Glomerular visceral epithelial cell (primary cell): ENCODE measurements at regions not wholly inside any gene's neighbourhood (a gene's known extent, or its start where the extent isn't known, plus 50 kb on each side); places are given as distances from the start of the nearest gene placed in this dataset.
A peak's percentile ranks its signal among the peaks of the same experiment; 100 is the strongest.

ENCODE experiments used
- DNase-seq: peaks from one replicate; pipeline ENCODE4 v3.0.0-alpha.2; 2016; ENCODE audit errors: extremely low spot score

DNA sequence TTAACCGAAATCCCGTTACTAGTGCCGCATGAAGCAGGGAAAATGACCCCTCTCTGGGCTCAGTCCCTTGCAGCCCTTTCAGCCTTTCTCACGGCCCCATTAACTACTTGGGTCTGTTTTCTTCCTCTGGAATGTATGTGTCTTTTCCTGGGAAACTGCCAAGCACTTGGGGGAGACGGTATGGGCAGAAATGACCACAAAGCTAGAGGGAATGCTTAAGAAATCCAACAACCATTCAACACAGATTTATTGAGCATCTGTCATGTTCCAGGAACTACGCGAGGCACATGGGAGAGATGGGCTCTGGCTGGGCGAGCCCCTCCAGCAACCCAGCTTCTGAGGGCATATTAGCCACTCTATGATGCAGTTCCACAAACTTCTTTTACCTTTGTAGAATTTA lies 462.6 kb downstream of the BUD13 start:
- DNase-seq: peak; percentile 40

DNA sequence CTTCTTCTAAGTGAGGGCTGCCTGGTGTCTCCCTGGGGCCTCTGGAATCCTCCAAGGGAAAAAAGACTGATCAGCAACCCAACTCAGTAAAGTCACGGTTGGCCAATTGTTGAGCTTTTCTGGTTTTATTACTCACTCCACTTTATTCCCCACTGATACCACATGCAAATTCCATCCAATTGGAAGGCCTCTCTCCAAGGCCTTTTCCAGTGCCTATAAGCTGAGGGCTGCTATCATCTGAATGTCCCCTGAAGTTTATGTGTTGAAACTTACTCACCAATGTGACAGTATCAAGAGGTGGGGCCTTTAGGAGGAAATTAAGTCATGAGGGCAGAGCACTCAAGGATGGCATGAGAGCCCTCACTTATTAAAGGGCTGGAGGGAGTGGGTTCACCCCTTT lies 463.3 kb downstream of the BUD13 start:
- peak; percentile 17 for DNase-seq

DNA sequence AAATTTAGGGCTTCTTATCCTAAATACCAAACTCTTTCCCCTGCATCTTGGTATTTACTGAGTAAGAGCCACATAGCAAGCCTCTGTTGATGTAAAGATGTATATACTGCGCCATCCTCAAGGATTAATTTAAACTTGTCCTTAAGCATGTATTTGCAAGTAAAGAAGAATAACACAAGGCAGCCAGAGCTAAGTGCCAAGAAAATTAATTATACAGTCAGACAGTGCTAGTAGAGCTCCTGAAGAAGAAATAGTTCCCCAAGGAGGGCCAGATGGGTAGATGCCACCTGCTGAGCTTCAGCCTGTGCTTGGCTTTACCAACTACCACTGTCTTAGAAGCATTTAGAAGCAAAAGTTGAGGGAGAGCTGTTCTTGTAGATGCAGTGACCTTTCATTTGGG lies 470.0 kb downstream of the BUD13 start:
- DNase-seq: no peak

DNA sequence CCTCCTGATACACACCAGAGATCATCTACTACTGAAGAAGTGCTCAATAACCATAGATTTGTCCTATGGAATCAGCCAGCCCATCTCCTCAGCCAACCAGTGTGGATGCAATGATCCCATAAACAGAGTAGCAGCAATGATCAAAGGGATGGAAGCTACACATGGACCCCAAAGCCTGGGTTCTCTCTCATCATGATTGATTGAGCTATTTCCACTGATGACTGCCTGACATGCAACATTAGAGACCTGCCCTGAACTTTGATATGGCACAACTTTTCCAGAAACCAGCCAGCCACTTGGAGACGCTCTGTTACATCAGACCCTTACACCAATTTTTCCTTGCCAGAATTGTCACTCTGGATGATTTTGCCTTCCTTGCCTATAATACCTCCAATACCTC lies 471.6 kb downstream of the BUD13 start:
- DNase-seq: no peak

DNA sequence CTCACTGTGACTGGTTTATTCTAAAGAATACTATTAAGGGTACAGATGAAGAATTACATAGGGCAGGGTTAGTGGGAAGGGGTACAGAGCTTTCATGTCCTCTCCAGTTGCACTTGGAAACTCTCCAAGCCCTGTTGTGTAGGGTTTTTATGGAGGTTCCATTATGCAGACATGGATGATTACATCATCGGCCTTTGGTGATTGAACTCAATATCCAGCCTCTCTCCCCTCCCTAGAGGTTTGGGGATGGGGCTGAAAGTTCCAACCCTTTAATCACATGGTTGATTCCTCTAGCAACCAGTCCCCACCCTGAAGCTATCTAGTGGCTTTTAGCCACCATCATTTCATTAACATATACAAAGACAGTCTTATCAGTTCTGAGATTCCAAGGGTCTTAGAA lies 472.6 kb downstream of the BUD13 start:
- no peak for DNase-seq

DNA sequence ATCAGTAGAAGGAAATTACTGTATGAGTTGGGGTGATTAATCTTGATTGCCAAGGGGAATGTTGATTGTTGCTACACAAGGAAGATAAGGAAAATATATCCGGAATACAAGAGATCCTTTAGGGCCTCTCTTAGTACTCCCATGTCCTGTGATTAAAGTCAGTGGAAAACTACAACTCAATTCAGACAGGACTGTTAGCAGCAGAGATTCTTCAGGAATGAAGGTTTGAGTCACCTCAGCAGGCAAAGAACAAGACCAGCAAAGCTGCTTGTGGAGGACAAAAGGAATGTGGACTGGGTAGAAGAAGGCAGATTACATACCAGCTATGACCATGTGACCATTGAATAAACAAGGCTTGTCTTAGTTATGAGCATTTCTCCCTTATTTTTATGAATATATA lies 478.2 kb downstream of the BUD13 start:
- no peak for DNase-seq

DNA sequence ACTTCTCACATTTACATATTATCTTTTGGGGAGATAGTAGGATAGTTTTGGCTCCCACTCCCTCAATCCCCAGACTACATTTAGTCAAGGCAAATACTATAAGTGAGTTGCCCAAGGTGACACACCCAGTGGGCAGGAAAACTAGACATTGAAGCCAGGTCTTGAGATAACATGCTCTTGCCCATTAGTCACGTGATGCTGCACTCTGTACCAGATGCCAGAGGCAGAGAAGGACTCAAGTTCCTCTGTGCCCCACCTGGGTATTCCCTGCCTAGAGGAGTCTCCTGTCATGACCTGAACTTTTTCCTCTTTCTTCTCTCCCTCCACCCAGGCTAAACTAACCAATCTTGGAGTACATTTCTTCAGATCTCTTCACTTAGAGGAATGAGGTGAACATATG lies 484.9 kb downstream of the BUD13 start:
- DNase-seq: no peak

DNA sequence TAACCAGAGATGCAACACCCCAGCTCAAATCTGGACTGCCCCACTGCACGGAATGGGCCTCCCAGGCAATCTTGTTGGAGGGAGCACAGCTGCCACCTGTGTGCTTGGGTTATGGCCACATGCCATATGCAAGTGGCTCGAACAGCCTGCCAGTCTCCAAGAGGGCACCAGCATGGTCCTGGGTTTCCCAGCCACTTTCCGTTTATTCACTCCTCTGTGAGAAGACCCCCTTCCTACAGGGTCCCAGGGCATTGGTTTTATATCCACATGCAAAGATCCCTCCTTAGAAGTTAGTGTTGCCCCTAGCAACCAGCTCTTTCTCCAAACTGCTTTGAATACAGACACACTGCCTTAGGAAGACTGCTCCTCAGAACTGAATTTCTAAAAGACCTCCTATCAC lies 487.8 kb downstream of the BUD13 start:
- no peak for DNase-seq

DNA sequence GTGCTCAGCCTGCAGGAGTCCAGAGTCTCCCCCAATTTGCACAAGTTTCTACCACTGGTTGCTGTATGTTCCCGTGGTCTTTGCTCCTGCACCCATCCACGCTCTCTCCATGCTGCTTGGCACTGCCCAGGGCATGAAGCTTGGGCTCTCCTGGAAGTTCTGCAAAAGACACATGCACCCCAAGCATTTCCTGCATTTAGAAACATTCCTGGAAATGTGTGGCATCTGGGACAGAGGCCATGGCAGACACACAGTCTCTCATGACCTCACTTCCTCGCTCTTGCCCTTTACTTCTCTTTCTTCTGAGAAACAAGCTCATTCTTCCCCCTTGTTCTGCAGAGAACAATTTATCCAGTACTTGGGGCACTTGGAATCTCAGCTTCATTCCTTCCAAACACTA lies 489.5 kb downstream of the BUD13 start:
- DNase-seq: no peak

DNA sequence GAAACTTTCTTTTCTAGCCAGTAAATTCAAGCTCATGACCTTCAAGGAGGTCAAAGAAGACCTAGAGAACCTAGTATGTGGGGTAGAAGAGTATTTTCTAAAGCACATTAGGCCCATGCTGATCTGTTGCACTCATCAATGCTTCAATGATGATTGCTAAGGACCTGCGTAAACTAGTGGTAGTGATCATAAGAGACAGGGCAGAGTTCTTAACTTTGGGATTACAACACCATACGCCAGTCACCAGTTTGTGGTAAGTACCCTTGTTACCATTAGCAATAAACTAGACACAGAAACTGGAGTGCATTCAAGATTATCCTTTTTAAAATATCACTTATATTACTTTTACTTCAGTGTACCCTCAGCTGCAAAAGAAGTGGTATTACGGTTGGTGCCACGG lies 490.3 kb downstream of the BUD13 start:
- no peak for DNase-seq

DNA sequence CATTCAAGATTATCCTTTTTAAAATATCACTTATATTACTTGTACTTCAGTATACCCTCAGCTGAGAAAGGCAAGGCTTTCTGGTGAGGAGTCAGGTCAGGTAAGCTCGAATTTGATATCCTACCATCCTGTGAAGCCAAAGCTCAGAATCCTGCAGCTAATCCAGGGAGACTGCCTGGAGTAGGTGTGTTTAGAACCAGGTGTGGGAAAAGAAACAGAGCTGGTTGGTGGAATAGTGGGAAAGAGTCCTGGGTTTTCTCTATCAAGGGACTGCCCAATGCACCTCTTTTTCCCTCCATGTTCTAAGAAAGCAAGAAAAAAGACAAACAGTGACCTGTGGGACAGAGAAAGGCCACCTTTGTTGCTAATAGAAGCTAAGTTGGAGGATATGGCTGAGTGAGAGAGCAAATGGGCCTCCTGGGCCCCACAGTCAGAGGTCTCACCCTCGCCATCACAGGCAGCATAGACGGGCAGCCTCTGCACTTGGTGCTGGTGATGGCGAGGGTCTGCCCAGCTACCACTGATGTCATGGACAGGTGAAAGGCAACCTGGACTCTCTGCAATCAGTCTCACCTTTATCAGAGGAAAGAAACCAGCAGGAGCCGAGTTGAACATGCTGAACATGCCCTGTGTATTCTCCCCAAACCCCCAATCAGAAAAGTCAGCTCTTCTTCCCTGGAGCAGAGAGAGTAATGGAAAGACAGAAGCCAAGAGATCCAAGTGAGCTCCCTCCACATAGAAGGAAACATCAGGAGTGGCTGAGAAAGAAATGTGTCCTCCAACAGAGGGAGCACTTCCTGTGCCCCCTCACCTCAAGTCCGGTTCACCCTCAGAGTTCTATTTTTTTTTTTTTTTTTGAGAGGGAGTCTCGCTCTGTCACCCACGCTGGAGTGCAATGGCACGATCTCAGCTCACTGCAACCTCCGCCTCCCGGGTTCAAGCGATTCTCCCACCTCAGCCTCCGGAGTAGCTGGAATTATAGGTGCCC lies 491.3 kb downstream of the BUD13 start:
- DNase-seq: no peak

DNA sequence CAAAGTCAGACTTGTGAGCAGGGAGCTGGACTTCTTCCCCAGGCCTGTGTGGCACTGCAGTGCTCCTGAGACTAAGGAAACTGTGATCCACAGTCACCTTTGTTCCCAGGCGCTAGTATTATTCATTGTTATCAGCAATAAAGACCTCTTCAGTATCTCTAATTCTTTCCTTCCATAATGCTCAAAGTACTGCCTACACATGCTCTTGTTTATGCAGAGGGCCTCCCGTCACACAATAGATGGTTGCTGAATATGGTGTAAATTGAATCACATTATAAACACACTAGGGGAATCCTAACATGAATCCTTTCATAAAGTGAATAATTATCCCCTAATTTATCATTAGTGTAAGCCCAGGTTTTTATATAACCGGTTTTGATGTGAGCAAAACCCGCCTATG lies 493.3 kb downstream of the BUD13 start:
- DNase-seq: no peak

DNA sequence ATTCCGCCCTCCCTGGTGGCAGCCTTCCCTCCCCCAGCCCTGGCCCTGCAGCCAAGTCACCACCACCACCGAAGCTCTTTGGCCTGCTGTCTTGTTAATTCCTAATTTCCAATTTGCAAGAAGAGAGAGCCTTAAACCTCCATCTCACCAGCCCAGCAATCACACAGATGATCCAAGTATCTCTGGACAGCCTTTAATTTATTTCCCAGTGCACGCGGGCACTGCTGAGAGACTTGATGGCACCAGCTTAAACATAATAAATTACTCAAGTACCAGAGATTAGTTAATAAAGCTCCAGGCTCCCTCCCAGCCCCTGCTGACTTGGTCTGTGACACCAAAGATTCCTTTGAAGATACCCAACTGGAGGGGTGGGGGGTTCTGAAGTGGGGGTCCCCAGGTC lies 494.7 kb downstream of the BUD13 start:
- no peak for DNase-seq

DNA sequence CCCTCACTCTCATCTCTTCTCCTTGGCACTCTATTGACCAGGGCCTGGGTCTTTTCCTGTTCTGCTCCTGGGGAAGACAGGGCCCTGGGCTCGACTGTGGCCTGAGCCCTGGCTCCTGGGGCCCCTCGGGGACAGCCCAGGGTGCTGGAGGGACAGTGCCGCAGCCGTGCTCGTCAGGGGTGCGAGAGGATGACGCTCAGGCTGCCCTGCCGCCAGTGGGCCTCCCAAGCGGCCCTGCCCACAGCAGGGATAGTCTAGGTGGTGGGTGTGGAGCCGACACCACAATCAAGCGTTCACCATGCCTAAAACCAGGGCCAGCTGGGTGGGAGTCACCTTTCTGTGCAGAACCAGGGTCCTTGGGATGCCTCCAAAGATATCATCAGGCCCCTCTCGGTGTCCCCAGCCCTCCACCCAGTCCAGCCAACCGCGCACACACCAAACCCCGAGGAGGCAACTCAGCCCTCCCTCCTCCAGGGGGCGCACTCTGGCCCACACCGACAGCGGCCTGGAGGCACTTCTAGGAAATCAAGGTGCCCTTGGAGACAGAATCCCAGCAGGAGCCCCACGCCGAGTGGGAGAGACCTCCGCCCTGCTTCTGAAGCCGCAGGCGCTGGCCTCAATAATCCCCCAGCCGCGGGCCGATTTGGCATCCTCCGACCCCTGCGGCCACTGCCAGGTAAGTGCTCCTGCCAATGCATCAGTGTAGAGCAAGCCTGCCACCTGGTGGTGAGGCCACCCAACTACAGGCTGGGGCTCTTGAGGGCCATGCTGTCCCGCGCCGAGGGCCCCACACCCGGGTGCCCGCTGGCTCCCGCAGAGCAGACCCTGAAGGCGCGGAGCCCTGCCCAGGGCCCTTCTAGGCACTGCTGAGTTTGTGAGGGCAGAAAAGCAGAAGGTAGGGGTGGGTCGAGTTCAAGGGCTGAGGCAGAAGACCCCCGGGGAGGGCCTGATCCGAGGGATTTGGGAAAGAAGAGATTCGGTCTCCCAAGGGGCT lies 496.4 kb downstream of the BUD13 start:
- DNase-seq: peak; percentile 64

DNA sequence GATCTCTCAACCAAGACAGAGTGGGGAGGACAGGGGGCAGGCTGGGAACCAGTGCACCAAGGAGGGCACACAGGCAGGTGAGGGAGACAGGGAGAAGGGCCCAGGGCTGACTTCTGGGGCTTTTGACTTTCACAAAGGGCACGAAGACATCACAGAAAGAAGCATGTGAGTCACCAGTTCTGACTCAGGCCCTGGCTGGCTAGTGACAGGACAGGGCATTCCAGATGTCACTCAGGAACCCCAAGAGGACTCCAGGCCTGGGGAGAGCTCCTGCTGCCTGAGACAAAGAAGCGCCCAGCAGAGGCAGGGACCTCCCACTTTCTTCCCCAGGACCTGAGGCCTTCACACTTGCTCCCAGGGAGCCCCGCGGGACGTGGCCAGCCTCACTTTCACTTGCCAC lies 497.2 kb downstream of the BUD13 start:
- peak; percentile 4 for DNase-seq

DNA sequence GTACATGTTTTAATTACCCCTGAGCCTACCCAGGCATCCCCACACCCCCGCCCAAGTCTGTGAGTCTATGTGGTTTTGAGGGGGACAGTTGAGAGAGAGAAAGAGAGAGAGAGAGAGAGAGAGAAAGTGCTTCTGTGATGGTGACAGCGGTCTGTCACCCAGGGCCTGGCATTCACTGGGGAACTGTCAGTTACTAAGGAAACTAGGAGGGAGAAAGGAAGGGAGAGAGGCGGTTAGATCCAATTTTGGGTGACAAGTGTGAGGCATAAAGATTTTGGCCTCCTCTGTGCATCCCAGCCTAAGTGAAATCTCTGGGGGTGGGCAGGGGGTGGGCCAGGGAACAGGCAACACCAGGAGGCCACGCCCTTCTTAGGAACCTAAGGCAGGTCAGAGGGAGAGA lies 498.3 kb downstream of the BUD13 start:
- no peak for DNase-seq

DNA sequence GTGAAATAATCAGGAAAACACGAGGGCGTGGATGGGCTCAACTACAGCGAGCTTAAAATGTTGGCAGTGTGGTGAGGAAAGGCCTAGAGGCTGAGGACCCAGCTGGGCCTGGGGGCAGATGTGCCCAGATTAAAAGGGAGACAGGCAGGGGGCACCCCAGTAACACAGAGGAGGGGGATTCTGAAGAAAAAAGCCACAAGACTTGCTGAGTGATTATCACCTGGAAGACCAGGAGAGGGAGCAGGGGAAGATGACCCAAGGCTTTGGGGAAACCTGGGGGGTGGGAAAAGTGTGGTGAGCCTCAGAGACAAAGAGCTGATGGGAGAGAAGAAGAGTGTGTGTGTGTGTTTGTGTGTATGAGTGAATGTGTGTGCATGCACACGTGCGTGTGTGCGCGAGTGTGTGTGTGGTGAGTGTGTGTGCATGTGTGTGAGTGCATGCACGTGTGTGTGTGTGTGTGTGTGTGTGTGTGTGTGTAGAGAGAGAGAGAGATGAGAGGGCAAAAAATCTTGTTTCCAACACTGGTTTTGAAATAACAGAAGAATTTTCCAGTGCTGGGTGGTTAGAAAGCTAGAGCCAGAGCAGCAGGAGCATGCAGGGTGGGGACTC lies 500.5 kb downstream of the BUD13 start:
- DNase-seq: no peak

DNA sequence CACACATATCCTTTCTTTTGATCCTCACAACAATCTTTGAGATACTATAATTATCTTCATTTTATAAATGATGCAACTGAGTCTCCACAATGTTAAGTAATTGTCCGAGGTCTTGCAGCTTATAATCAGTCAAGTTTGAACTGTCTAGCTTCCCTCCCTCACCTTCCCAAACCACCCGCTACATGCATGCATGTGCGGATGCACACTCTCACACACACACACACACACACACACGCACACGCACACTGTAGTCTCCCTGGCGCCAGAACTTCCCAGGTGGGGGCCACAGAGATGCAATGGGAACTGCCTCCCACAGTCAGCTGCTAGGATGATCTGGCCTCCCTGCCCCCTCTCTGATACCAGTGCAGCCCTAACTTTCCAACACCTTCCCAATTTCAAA lies 501.3 kb downstream of the BUD13 start:
- DNase-seq: no peak

DNA sequence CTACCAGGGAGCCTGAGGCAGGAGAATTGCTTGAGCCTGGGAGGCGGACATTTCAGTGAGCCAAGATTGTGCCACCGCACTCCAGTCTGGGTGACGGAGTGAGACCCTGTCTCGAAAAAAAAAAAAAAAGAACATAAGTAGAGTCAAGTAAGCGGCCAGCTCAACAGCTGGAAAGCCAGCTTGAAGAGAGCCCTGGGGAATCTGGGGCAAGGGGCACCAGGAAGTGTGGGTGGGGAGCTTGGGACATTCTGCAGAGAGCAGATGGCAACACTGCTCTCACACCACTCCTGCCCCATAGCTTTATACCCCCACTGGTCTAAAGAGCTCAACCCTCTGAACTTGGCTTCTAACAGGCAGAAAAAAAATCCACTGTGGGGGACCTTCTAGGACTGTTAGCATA lies 505.6 kb downstream of the BUD13 start:
- no peak for DNase-seq

DNA sequence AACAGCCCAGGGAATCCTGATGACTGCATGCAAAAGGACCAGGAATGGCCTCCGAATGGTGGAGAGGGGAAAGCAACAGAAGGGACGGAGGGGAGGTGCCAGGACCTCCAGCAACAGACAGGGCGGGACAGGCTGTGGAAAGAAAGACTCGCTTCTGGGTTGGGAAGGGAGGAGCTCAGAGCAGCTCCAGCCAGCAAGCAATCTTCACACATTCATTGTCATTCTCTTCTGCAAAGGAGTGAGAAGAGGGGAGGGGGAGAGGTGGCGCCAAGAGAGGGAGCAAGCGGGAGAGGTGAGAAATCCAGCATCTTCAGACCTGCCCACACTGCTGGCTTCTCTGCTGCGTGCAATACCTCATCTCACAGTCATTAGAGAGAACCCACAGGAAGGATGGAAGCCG lies 509.0 kb downstream of the BUD13 start:
- no peak for DNase-seq

DNA sequence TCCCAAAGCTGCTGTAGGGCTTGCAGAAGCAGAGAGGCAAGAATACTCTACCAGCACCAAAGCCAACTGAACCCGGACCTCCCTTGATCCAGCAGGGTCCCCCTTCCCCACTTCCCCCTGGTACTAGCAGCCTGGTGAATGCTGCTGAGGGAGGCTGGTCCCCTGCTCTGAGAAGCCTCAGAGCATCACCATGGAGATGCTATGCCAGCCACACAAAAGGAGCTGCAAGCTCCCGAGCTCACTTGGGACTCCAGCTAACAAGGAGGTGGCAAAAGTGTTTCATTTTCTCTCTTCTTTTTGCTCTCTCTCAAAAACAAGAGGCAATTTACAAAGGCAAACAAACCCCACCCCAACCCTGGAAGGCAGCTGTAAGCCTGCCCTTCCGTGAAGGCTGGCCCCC lies 509.8 kb downstream of the BUD13 start:
- DNase-seq: no peak

DNA sequence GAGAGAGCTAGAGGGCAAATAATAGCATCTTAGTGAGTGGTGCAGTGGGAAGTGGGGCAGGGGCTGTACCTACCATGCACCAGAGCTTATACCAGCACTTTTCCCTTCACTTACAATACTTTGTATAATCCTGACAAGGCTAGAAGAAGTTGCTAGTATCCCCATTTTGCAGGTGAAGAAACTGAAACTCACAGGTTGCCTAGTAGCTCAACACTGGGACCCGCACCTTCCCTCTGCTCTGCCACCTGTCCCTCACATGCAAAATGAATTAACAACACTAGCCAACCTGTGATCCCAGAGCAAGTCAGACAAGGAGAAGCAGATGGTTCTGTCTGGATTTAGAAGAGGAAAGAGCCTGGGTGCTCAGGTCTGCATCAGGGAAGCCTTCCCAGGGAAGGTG lies 510.4 kb downstream of the BUD13 start:
- no peak for DNase-seq
